ENCODE measurements at regions not wholly inside any gene's neighbourhood (a gene's known extent, or its start where the extent isn't known, plus 50 kb on each side); places are given as distances from the start of the nearest gene placed in this dataset.

DNA sequence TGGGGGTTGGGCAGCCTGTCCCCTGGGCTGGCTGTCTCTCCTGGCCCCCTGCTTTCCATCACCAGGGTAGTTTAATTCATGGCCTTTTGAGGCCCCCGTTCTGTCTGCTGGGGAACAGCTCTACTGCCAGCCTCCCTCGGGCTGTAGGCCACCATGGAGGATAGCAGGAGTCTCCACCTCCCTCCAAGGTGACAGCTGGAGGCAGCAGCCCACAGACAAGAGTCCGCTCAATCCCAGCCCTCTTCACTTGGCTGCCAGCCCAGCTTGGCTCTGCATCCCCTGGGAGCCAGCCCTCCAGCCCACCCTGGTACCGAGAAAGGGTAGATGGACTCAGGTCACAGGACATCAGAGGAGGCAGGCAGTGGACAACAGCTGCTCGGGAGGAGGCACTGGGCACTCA is 194.6 kb upstream of the SDK2 start:
- TF ChIP-seq CTCF (IDR thresholded peaks at IDR 0.05) (no peak), POLR2A (IDR thresholded peaks at IDR 0.05) (no peak), POLR2AphosphoS5 (IDR thresholded peaks at IDR 0.05) (no peak)

Measured in breast epithelium (tissue), 3 donors.